Bronchial epithelial cell (primary cell): ENCODE measurements at regions not wholly inside any gene's neighbourhood (a gene's known extent, or its start where the extent isn't known, plus 50 kb on each side); places are given as distances from the start of the nearest gene placed in this dataset.

Experiments
- DNase-seq: peaks from one replicate; pipeline ENCODE4 v3.0.0-alpha.2; 2010; ENCODE audit warnings: low read depth
- FAIRE-seq: peaks from 2 replicates; lab custom pipeline; 2011; peaks lifted over from hg19 to GRCh38; lab: Jason Lieb, UNC
- H3K27me3 ChIP-seq: 2 replicates; pipeline ENCODE4 v1.5.1; 2011; ENCODE audit warnings: low read length; ENCODE audit not compliant: control insufficient read depth, insufficient read depth
- H3K36me3 ChIP-seq: 2 replicates; pipeline ENCODE4 v1.5.1; 2011; ENCODE audit warnings: low read length; ENCODE audit not compliant: control insufficient read depth, insufficient read depth
- H3K4me3 ChIP-seq: 2 replicates; pipeline ENCODE4 v1.5.1; 2011; ENCODE audit warnings: mild to moderate bottlenecking, low read depth, low read length, control low read depth
- TF ChIP-seq, protein P1 (sequence below): IDR thresholded peaks from 2 replicates; pipeline ENCODE4 v1.5.1; 2011; ENCODE audit warnings: mild to moderate bottlenecking, moderate library complexity, low read length, control low read depth, inconsistent platforms; ENCODE audit not compliant: insufficient read depth, severe bottlenecking

DNA sequence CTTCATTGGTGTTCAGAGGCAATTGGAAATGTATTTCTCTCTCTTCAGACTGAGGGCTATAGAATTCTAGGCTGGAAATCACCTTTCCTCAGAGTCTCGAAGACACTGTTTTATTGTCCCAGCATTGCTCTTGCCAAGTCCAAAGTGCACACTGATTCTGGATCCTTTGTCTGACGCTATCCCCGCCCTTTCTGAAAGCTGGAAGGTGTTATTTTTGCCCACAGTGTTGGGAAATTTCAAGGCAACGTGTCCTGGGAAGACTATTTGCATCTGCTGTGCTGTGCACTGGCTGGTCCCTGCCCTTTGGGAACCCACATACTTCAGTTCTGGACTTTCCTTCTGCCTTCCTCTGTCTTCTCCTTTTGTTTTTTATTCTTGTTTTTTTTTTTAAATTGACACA, 190.8 kb downstream of the SH3BP4 start:
- no peaks in the 10 kb centered on the region for H3K36me3 ChIP-seq
- TF ChIP-seq, protein P1, sequence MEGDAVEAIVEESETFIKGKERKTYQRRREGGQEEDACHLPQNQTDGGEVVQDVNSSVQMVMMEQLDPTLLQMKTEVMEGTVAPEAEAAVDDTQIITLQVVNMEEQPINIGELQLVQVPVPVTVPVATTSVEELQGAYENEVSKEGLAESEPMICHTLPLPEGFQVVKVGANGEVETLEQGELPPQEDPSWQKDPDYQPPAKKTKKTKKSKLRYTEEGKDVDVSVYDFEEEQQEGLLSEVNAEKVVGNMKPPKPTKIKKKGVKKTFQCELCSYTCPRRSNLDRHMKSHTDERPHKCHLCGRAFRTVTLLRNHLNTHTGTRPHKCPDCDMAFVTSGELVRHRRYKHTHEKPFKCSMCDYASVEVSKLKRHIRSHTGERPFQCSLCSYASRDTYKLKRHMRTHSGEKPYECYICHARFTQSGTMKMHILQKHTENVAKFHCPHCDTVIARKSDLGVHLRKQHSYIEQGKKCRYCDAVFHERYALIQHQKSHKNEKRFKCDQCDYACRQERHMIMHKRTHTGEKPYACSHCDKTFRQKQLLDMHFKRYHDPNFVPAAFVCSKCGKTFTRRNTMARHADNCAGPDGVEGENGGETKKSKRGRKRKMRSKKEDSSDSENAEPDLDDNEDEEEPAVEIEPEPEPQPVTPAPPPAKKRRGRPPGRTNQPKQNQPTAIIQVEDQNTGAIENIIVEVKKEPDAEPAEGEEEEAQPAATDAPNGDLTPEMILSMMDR, result no peak
- no peak for DNase-seq
- H3K4me3 ChIP-seq, result no peak overlapping the region
- no peak for FAIRE-seq
- peaks cover 5% of the 10 kb centered on the region for H3K27me3 ChIP-seq

DNA sequence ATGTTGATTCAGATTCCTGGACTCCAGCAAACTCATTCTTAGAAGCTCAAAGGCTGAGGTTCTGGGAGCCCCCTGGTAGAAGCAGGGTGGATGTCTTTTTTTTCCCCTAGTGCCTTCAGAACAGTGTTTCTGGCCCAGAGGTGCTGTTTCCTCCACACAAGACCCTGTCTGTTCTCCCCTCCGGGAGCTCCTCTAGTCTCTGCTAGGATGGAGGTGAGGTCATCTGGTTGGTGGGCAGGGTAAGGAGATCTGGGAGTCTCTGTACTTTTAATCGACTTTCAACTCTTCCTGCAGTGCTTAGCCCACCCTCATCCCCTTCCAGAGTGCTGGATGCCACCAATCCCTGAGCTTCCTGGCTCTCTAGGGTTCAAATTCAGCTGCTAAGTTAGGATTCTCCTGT, 192.0 kb downstream of the SH3BP4 start:
- no peak for FAIRE-seq

DNA sequence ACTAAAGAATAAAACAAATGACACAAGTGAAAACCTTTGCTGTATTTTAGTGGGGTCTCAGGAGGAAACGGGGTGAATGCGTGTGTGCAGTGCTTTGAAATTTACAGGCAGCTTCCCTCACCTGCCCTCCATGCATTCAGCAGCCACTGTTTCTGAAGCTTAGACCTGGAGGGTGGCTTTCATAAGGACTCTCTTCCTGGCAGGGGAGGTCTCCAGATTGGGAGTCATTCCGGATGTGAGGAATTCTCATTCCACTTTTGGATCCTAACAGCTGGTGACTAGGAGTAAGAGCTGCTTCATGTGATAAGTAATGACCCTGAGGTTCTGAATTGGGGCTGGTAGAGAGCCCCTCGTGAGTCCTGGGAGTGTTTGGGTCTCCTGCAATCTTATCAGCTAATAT, 192.5 kb downstream of the SH3BP4 start:
- TF ChIP-seq, protein P1, result no peak
- Histone ChIP-seq H3K36me3 (no peaks in the 10 kb centered on the region), H3K4me3 (no peak overlapping the region), H3K27me3 (peaks cover 5% of the 10 kb centered on the region)
- FAIRE-seq (no peak), DNase-seq (no peak)

More for the DNA sequence above, 192.0 kb downstream of the SH3BP4 start:
- H3K4me3 ChIP-seq, result no peak overlapping the region
- no peak for DNase-seq
- no peaks in the 10 kb centered on the region for H3K36me3 ChIP-seq
- H3K27me3 ChIP-seq, result peaks cover 5% of the 10 kb centered on the region
- TF ChIP-seq, protein P1, result no peak

DNA sequence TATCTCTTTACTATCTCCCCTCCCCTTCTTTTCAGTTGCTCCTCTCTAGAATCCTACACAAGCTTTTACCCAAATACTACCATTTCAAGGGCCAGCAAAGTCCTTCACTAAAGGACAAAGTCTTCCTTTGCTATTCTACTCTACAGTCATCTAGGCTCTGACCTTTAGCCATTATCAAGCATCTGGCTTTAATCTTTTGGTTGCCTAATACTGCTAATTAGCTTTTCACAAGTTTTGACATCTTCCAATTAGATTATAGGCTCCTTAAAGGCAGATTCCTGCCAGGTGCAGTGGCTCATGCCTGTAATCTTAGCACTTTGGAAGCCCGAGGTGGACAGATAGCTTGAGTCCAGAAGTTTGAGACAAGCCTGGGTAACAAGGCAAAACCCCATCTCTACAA, 194.4 kb downstream of the SH3BP4 start:
- DNase-seq, result no peak
- TF ChIP-seq, protein P1, result no peak
- FAIRE-seq, result no peak

DNA sequence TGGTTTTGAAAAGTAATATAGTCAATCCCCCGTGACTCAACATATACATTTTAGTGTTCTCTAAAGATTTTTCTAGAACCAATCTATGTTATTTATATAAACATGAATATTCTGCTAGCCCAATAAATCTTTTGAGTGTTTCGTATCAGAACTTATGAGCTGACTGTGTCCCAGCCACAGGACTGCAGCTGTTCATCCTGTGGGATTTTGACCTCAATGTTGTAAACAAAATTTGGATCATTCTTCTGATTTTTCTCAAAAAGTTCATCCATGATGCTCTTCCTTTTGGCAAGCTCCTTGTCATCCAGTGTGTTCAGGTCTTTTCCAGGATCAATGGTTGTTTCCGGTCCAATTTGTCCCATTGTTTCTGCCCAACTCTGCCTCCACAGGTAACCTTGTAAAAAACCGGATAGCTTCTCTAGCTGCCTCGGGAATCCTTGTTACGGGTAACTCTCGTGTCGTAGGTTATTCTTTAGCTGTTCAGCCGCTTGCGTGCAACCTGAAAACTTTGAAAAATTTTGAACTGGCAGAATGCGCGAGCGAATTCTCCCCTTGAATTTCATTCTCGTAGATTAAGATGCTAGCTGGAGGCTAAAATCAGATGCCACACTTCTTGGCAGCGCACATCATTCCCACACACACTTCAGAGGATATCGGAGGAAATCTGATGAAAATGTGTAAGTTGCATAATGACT, 195.2 kb downstream of the SH3BP4 start:
- Histone ChIP-seq H3K27me3 (peaks cover 3% of the 10 kb centered on the region), H3K36me3 (no peaks in the 10 kb centered on the region), H3K4me3 (no peak overlapping the region)
- DNase-seq (no peak), FAIRE-seq (no peak)
- TF ChIP-seq, protein P1, result no peak

More for the DNA sequence above, 194.4 kb downstream of the SH3BP4 start:
- no peak overlapping the region for H3K4me3 ChIP-seq
- peaks cover 3% of the 10 kb centered on the region for H3K27me3 ChIP-seq
- H3K36me3 ChIP-seq, result no peaks in the 10 kb centered on the region
